Fibroblast of the conjunctiva (primary cell): ENCODE measurements at regions not wholly inside any gene's neighbourhood (a gene's known extent, or its start where the extent isn't known, plus 50 kb on each side); places are given as distances from the start of the nearest gene placed in this dataset.
"Not testable (repeated sequence)": the region's sequence is repeated elsewhere in the genome, so short reads cannot be mapped to it uniquely, and the experiment has no call there.

Experiments used
- DNase-seq: peaks from one replicate; pipeline ENCODE4 v3.0.0-alpha.2; 2010; ENCODE audit warnings: low read depth

GRCh38 chr1:69077633-69078032, 490.1 kb upstream of the LRRC7 start:
- no peak for DNase-seq

- no peak for DNase-seq
Measured at GRCh38 chr1:69081668-69082067, 486.1 kb upstream of the LRRC7 start.

GRCh38 chr1:69082312-69082711, 485.4 kb upstream of the LRRC7 start:
- no peak for DNase-seq

GRCh38 chr1:69086148-69086547, 481.6 kb upstream of the LRRC7 start:
- no peak for DNase-seq

GRCh38 chr1:69088571-69088970, 479.2 kb upstream of the LRRC7 start:
- no peak for DNase-seq

GRCh38 chr1:69090170-69090569, 477.6 kb upstream of the LRRC7 start:
- no peak for DNase-seq

GRCh38 chr1:69090752-69091151, 477.0 kb upstream of the LRRC7 start:
- no peak for DNase-seq

GRCh38 chr1:69102058-69102457, 465.7 kb upstream of the LRRC7 start:
- not testable (repeated sequence) for DNase-seq

- no peak for DNase-seq
Measured at GRCh38 chr1:69103213-69103612, 464.5 kb upstream of the LRRC7 start.

- no peak for DNase-seq
Measured at GRCh38 chr1:69103705-69104385, 463.9 kb upstream of the LRRC7 start.

- DNase-seq, result no peak
Measured at GRCh38 chr1:69104894-69105293, 462.8 kb upstream of the LRRC7 start.

GRCh38 chr1:69109277-69109676, 458.4 kb upstream of the LRRC7 start:
- no peak for DNase-seq

GRCh38 chr1:69110851-69111250, 456.9 kb upstream of the LRRC7 start:
- DNase-seq, result no peak

- not testable (repeated sequence) for DNase-seq
Measured at GRCh38 chr1:69120126-69120741, 447.5 kb upstream of the LRRC7 start.

GRCh38 chr1:69120817-69121216, 446.9 kb upstream of the LRRC7 start:
- DNase-seq, result no peak

- DNase-seq, result peak; percentile 27
Measured at GRCh38 chr1:69121723-69122122, 446.0 kb upstream of the LRRC7 start.

- no peak for DNase-seq
Measured at GRCh38 chr1:69122373-69122772, 445.3 kb upstream of the LRRC7 start.

- no peak for DNase-seq
Measured at GRCh38 chr1:69123486-69123885, 444.2 kb upstream of the LRRC7 start.

GRCh38 chr1:69126796-69127195, 440.9 kb upstream of the LRRC7 start:
- DNase-seq, result no peak

GRCh38 chr1:69128204-69128603, 439.5 kb upstream of the LRRC7 start:
- no peak for DNase-seq

GRCh38 chr1:69129538-69129937, 438.2 kb upstream of the LRRC7 start:
- DNase-seq, result no peak

GRCh38 chr1:69138172-69138571, 429.6 kb upstream of the LRRC7 start:
- DNase-seq, result no peak

- DNase-seq, result no peak
Measured at GRCh38 chr1:69139007-69139406, 428.7 kb upstream of the LRRC7 start.

- no peak for DNase-seq
Measured at GRCh38 chr1:69146303-69146702, 421.4 kb upstream of the LRRC7 start.
